A549 (cell line): ENCODE measurements at regions not wholly inside any gene's neighbourhood (a gene's known extent, or its start where the extent isn't known, plus 50 kb on each side); places are given as distances from the start of the nearest gene placed in this dataset.

ENCODE experiments used
- ATAC-seq, 2 experiments: fragments of 200-7000 bp in 1 of 2; fragments of >200 bp in 1 of 2; cut with Nextera tagmentation in 1 of 2; cut with Tn5 transposase in 1 of 2; 3 replicates each; pipeline versions ENCODE4 v1.8.0 to v1.9.1; 2018 to 2020; ENCODE audit warnings: mild to moderate bottlenecking in 1 of 2, moderate library complexity in 1 of 2
- CTCF ChIA-PET: fragments of 300-600 bp; sonication (Branson Sonifier 250); formaldehyde crosslinking; extraction: SDS; loops from one replicate; lab custom pipeline; 2021; ENCODE audit warnings: antibody characterized with exemption, inconsistent platforms; lab: Yijun Ruan, JAX
- POLR2A ChIA-PET: fragments of 350-600 bp; formaldehyde crosslinking; extraction: SDS; loops from one replicate; lab custom pipeline; 2021; ENCODE audit warnings: antibody characterized with exemption, inconsistent platforms; lab: Yijun Ruan, JAX
- DNase-seq, 2 experiments: peaks; one replicate each; pipeline versions ENCODE4 v3.0.0 to v3.0.0-alpha.2; 2011 to 2016; ENCODE audit warnings: low read depth in 1 of 2, low spot score in 1 of 2
- FAIRE-seq: peaks from 2 replicates; lab custom pipeline; 2011; peaks lifted over from hg19 to GRCh38; lab: Jason Lieb, UNC
- H3K27ac ChIP-seq, 2 experiments: fragments of >200 bp; sonication (Bioruptor Twin); formaldehyde crosslinking; 3 replicates each; pipeline ENCODE4 v1.5.1; 2016 to 2017
- H3K4me1 ChIP-seq: fragments of >200 bp; sonication (Bioruptor Twin); formaldehyde crosslinking; 3 replicates; pipeline ENCODE4 v1.6.1; 2016
- H3K4me2 ChIP-seq: fragments of >200 bp; sonication (Bioruptor Twin); formaldehyde crosslinking; 3 replicates; pipeline ENCODE4 v1.6.1; 2016
- H3K4me3 ChIP-seq: fragments of >200 bp; sonication (Bioruptor Twin); formaldehyde crosslinking; 3 replicates; pipeline ENCODE4 v1.5.1; 2016
- H3K9me3 ChIP-seq: fragments of >200 bp; sonication (Bioruptor Twin); formaldehyde crosslinking; 3 replicates; pipeline ENCODE4 v1.6.1; 2016
- CEBPB ChIP-seq, 2 experiments: fragments of >200 bp in 1 of 2; sonication (Bioruptor Twin) in 1 of 2; formaldehyde crosslinking in 1 of 2; IDR thresholded peaks; 2 replicates each; pipeline ENCODE4 v1.6.1; 2012 to 2016
- CHD2 ChIP-seq: fragments of 150-350 bp; IDR thresholded peaks from 2 replicates; pipeline ENCODE4 v1.6.1; 2014; ENCODE audit warnings: low read length; ENCODE audit not compliant: partially characterized antibody
- ESRRA ChIP-seq: fragments of 150-350 bp; IDR thresholded peaks from 2 replicates; pipeline ENCODE4 v1.6.1; 2014; ENCODE audit warnings: mild to moderate bottlenecking, low read length, borderline replicate concordance
- FOSL2 ChIP-seq, 2 experiments: fragments of 450-650 bp in 1 of 2; fragments of >200 bp in 1 of 2; sonication (Bioruptor Twin) in 1 of 2; formaldehyde crosslinking; IDR thresholded peaks; 2 replicates each; pipeline versions ENCODE4 v1.5.0 to v1.6.1; 2016 to 2020; ENCODE audit warnings: mild to moderate bottlenecking in 1 of 2, moderate library complexity in 1 of 2
- HOXB5 ChIP-seq: fragments of 250-450 bp; sonication (Bioruptor Pico); IDR thresholded peaks from 2 replicates; pipeline ENCODE4 v1.5.0; 2020; ENCODE audit warnings: mild to moderate bottlenecking, moderate library complexity
- KDM5A ChIP-seq: fragments of 200-600 bp; sonication (generic); IDR thresholded peaks from 2 replicates; pipeline ENCODE4 v1.6.1; 2016; ENCODE audit warnings: antibody characterized with exemption, mild to moderate bottlenecking
- NPAS2 ChIP-seq: fragments of 250-450 bp; sonication (Bioruptor Pico); IDR thresholded peaks from 2 replicates; pipeline ENCODE4 v1.8.0; 2022; ENCODE audit warnings: mild to moderate bottlenecking, moderate library complexity, borderline replicate concordance
- POLR2AphosphoS2 ChIP-seq: conservative IDR thresholded peaks from 2 replicates; pipeline ENCODE4 v1.6.1; 2012; ENCODE audit warnings: low read length, improper control_type of control experiment, inconsistent platforms
- RAD21 ChIP-seq, 2 experiments: fragments of >200 bp in 1 of 2; sonication (Bioruptor Twin) in 1 of 2; formaldehyde crosslinking in 1 of 2; IDR thresholded peaks in 1 of 2; conservative IDR thresholded peaks in 1 of 2; 2 replicates in 1 of 2; 3 replicates in 1 of 2; pipeline ENCODE4 v1.6.1; 2012 to 2018; ENCODE audit warnings: inconsistent platforms in 1 of 2
- RNF2 ChIP-seq: fragments of 200-600 bp; sonication (generic); IDR thresholded peaks from 2 replicates; pipeline ENCODE4 v1.6.1; 2016; ENCODE audit warnings: low read depth, mild to moderate bottlenecking, antibody characterized with exemption, moderate library complexity, borderline replicate concordance
- SMC3 ChIP-seq: fragments of >200 bp; sonication (Bioruptor Twin); formaldehyde crosslinking; IDR thresholded peaks from 3 replicates; pipeline ENCODE4 v1.6.1; 2018; ENCODE audit warnings: inconsistent platforms
- SREBF2 ChIP-seq: fragments of 450-650 bp; IDR thresholded peaks from 2 replicates; pipeline ENCODE4 v1.6.1; 2014; ENCODE audit warnings: mild to moderate bottlenecking, moderate library complexity
- TP53 ChIP-seq: fragments of 250-450 bp; sonication (Bioruptor Pico); IDR thresholded peaks from 2 replicates; pipeline ENCODE4 v1.5.0; 2021; ENCODE audit warnings: mild to moderate bottlenecking, moderate library complexity
- ZNF302 ChIP-seq: fragments of 250-450 bp; sonication (Bioruptor Pico); IDR thresholded peaks from 2 replicates; pipeline ENCODE4 v1.9.0; 2021; ENCODE audit warnings: inconsistent platforms, mild to moderate bottlenecking, moderate library complexity
- WGBS: methylation state at CpG from one replicate; pipeline ENCODE4 v1.1.6; 2017; ENCODE audit errors: missing lambda C conversion rate; 5-methylcytosine and 5-hydroxymethylcytosine counted together
- TF ChIP-seq, protein P1 (sequence below): IDR thresholded peaks from 2 replicates; pipeline ENCODE4 v1.6.1; 2012
- TF ChIP-seq, protein P2 (sequence below): fragments of 150-350 bp; IDR thresholded peaks from 2 replicates; pipeline ENCODE4 v1.6.1; 2014; ENCODE audit warnings: low read depth, mild to moderate bottlenecking, low read length
- TF ChIP-seq, protein P3 (sequence below): fragments of >200 bp; sonication (Bioruptor Twin); formaldehyde crosslinking; IDR thresholded peaks from 3 replicates; pipeline ENCODE4 v1.5.1; 2016
- TF ChIP-seq, protein P4 (sequence below): fragments of 200-600 bp; sonication (generic); IDR thresholded peaks from 2 replicates; pipeline ENCODE4 v1.6.1; 2016; ENCODE audit warnings: antibody characterized with exemption, mild to moderate bottlenecking, moderate library complexity
- TF ChIP-seq, protein P5 (sequence below): fragments of 450-650 bp; IDR thresholded peaks from 2 replicates; pipeline ENCODE4 v1.6.1; 2014; ENCODE audit warnings: antibody characterized with exemption
- TF ChIP-seq, protein P6 (sequence below): fragments of 250-450 bp; sonication (Bioruptor Pico); IDR thresholded peaks from 2 replicates; pipeline ENCODE4 v1.5.0; 2020; ENCODE audit warnings: low read depth, mild to moderate bottlenecking, moderate library complexity

DNA sequence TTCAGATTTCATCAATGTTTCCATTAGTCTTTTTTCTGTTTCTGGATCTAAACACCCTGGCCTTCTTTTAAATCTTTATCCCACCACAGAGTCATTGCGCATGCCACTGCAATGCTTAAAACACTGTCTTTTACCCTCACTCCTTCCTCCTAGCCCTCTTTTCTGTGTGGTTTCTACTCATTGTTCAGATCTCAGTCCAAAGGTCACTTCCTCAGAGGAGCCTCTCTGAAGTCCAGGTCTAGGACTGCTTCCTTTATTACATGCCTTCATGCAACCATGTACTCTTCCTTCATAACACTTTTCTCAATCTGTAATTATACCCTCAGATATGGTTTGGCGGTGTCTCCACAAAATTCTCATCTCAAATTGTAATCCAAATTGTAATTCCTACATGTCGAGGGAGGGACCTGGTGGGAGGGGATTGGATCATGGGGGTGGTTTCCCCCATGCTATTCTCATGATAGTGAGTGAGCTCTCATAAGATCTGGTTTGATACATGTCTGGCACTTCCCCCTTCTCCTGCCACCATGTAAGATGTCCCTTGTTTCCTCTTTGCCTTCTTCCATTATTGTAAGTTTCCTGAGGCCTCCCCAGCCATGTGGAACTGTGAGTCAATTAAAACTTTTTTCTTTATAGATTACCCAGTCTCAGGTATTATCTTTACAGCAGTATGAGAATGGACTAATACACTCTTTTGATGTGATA is 808.9 kb downstream of the DIAPH3 start:
- Histone ChIP-seq H3K4me3 (no peak overlapping the region), H3K4me2 (no peak overlapping the region), H3K27ac (no peak overlapping the region), H3K9me3 (no peaks in the 10 kb centered on the region), H3K4me1 (no peaks in the 10 kb centered on the region)
- FAIRE-seq (no peak), DNase-seq (no peak), ATAC-seq (no peak)
- TF ChIP-seq ESRRA (no peak), CHD2 (no peak), RNF2 (no peak), CEBPB (IDR thresholded peaks at IDR 0.05) (no peak), TP53 (CRISPR knock-in tag) (no peak), KDM5A (no peak)
- CTCF ChIA-PET: no interaction called here
- POLR2A ChIA-PET: no interaction called here
- 44% methylated on average over 3 of the region's 3 CpGs for WGBS

DNA sequence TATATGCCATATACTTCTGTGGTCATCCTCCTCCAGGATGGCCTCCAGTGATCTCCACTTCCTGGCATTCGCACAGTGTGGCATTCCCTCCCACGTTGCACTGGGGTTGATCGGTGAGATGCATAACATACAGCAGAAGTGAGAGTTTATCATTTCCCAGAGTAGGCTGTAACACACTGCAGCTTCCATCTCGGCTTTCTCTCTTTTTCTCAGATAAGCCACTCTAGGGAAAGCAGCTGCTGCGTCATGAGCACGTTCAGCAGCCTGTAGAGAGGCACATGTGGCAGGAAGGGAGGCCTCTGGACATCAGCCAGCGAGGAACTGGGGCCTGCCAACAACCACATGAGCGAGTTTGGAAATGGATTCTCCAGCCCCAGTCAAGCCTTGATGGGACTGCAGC is 807.1 kb downstream of the DIAPH3 start:
- Histone ChIP-seq H3K9me3 (no peaks in the 10 kb centered on the region), H3K4me1 (no peaks in the 10 kb centered on the region), H3K27ac (no peak overlapping the region), H3K4me3 (no peak overlapping the region), H3K4me2 (no peak overlapping the region)
- DNase-seq: no peak
- ChIA-PET POLR2A (interaction anchor here (0.6 kb wide), 1 partner anchor 18 kb away, joined by 6 read pairs; no protein-coding TSS in a partner anchor), CTCF (no interaction called here)
- WGBS: 91% methylated on average over 3 of the region's 8 CpGs
- FAIRE-seq: no peak
- TF ChIP-seq, protein P1, sequence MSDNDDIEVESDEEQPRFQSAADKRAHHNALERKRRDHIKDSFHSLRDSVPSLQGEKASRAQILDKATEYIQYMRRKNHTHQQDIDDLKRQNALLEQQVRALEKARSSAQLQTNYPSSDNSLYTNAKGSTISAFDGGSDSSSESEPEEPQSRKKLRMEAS: no peak
- TF ChIP-seq, protein P2, sequence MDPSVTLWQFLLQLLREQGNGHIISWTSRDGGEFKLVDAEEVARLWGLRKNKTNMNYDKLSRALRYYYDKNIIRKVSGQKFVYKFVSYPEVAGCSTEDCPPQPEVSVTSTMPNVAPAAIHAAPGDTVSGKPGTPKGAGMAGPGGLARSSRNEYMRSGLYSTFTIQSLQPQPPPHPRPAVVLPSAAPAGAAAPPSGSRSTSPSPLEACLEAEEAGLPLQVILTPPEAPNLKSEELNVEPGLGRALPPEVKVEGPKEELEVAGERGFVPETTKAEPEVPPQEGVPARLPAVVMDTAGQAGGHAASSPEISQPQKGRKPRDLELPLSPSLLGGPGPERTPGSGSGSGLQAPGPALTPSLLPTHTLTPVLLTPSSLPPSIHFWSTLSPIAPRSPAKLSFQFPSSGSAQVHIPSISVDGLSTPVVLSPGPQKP: no peak
- no peak for TF ChIP-seq FOSL2 (IDR thresholded peaks at IDR 0.05)
- no peak for TF ChIP-seq FOSL2 (CRISPR knock-in tag; IDR thresholded peaks at IDR 0.05)
- no peak for TF ChIP-seq ZNF302
- no peak for ATAC-seq

DNA sequence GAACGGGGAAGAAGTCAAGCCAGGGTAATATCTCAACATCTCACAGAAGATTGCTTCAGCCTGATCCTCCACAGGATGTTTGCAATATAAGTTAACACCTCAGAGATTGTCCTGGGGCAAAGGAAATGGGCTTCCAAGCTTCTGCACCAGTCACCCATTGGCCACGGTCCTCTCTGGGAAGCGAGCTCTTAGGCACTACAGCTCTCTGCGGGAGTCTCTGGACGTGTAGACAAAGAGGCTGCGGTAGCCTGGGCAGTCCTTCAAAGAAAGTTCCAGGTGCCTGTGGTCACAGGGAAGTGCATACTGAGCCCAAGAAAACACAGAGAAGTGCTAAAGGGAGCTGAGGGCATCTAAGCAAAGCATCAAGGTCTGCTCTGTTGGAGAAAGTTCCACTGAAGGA is 805.7 kb downstream of the DIAPH3 start:
- no peak for ATAC-seq
- ChIA-PET POLR2A (no interaction called here), CTCF (no interaction called here)
- FAIRE-seq: no peak
- no peak overlapping the region for H3K4me3 ChIP-seq
- no peaks in the 10 kb centered on the region for H3K9me3 ChIP-seq
- TF ChIP-seq, protein P3, sequence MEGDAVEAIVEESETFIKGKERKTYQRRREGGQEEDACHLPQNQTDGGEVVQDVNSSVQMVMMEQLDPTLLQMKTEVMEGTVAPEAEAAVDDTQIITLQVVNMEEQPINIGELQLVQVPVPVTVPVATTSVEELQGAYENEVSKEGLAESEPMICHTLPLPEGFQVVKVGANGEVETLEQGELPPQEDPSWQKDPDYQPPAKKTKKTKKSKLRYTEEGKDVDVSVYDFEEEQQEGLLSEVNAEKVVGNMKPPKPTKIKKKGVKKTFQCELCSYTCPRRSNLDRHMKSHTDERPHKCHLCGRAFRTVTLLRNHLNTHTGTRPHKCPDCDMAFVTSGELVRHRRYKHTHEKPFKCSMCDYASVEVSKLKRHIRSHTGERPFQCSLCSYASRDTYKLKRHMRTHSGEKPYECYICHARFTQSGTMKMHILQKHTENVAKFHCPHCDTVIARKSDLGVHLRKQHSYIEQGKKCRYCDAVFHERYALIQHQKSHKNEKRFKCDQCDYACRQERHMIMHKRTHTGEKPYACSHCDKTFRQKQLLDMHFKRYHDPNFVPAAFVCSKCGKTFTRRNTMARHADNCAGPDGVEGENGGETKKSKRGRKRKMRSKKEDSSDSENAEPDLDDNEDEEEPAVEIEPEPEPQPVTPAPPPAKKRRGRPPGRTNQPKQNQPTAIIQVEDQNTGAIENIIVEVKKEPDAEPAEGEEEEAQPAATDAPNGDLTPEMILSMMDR: no peak
- TF ChIP-seq RAD21 (conservative IDR thresholded peaks at IDR 0.05 in 1 of 2, IDR thresholded peaks at IDR 0.05 in 1 of 2): no peak
- TF ChIP-seq, protein P4, sequence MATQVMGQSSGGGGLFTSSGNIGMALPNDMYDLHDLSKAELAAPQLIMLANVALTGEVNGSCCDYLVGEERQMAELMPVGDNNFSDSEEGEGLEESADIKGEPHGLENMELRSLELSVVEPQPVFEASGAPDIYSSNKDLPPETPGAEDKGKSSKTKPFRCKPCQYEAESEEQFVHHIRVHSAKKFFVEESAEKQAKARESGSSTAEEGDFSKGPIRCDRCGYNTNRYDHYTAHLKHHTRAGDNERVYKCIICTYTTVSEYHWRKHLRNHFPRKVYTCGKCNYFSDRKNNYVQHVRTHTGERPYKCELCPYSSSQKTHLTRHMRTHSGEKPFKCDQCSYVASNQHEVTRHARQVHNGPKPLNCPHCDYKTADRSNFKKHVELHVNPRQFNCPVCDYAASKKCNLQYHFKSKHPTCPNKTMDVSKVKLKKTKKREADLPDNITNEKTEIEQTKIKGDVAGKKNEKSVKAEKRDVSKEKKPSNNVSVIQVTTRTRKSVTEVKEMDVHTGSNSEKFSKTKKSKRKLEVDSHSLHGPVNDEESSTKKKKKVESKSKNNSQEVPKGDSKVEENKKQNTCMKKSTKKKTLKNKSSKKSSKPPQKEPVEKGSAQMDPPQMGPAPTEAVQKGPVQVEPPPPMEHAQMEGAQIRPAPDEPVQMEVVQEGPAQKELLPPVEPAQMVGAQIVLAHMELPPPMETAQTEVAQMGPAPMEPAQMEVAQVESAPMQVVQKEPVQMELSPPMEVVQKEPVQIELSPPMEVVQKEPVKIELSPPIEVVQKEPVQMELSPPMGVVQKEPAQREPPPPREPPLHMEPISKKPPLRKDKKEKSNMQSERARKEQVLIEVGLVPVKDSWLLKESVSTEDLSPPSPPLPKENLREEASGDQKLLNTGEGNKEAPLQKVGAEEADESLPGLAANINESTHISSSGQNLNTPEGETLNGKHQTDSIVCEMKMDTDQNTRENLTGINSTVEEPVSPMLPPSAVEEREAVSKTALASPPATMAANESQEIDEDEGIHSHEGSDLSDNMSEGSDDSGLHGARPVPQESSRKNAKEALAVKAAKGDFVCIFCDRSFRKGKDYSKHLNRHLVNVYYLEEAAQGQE: no peak
- TF ChIP-seq FOSL2 (IDR thresholded peaks at IDR 0.05): no peak
- TF ChIP-seq FOSL2 (CRISPR knock-in tag; IDR thresholded peaks at IDR 0.05): no peak
- TF ChIP-seq SMC3: no peak
- TF ChIP-seq SREBF2: no peak
- TF ChIP-seq ZNF302: no peak
- TF ChIP-seq, protein P5, sequence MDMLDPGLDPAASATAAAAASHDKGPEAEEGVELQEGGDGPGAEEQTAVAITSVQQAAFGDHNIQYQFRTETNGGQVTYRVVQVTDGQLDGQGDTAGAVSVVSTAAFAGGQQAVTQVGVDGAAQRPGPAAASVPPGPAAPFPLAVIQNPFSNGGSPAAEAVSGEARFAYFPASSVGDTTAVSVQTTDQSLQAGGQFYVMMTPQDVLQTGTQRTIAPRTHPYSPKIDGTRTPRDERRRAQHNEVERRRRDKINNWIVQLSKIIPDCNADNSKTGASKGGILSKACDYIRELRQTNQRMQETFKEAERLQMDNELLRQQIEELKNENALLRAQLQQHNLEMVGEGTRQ: no peak
- TF ChIP-seq NPAS2: no peak
- TF ChIP-seq, protein P6, sequence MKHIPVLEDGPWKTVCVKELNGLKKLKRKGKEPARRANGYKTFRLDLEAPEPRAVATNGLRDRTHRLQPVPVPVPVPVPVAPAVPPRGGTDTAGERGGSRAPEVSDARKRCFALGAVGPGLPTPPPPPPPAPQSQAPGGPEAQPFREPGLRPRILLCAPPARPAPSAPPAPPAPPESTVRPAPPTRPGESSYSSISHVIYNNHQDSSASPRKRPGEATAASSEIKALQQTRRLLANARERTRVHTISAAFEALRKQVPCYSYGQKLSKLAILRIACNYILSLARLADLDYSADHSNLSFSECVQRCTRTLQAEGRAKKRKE (CRISPR knock-in tag): no peak
- no peak for TF ChIP-seq POLR2AphosphoS2
- TF ChIP-seq, protein P1: no peak
- TF ChIP-seq RNF2: no peak
- no peak for TF ChIP-seq HOXB5 (CRISPR knock-in tag)
- H3K4me2 ChIP-seq: no peak overlapping the region
- WGBS: 11% methylated on average over 4 of the region's 6 CpGs
- H3K4me1 ChIP-seq: no peaks in the 10 kb centered on the region
- no peak overlapping the region for H3K27ac ChIP-seq
- no peak for DNase-seq
